ENCODE measurements at regions not wholly inside any gene's neighbourhood (a gene's known extent, or its start where the extent isn't known, plus 50 kb on each side); places are given as distances from the start of the nearest gene placed in this dataset.

- TF ChIP-seq TCF12 (IDR thresholded peaks at IDR 0.05) (no peak), TAF1 (IDR thresholded peaks at IDR 0.05; ENCODE audit: borderline replicate concordance, low read depth, low read length) (no peak), SIN3A (IDR thresholded peaks at IDR 0.05; ENCODE audit: borderline replicate concordance, low read depth, low read length) (no peak), POLR2AphosphoS5 (IDR thresholded peaks at IDR 0.05; ENCODE audit: low read depth, low read length) (no peak), FOXM1 (IDR thresholded peaks at IDR 0.05; ENCODE audit: low read depth) (no peak), FOSL2 (IDR thresholded peaks at IDR 0.05; ENCODE audit: borderline replicate concordance, low read depth) (no peak), EP300 (IDR thresholded peaks at IDR 0.05; ENCODE audit: borderline replicate concordance in 1 of 2, low read depth in 1 of 2, low read length in 1 of 2) (no peak), RAD21 (IDR thresholded peaks at IDR 0.05; ENCODE audit: low read length) (no peak), IRF3 (IDR thresholded peaks at IDR 0.05; ENCODE audit: low read depth, low read length) (no peak), NRF1 (IDR thresholded peaks at IDR 0.05; ENCODE audit: low read depth, low read length) (no peak), EZH2phosphoT487 (IDR thresholded peaks at IDR 0.05; ENCODE audit: borderline replicate concordance, low read depth) (no peak)
- TF ChIP-seq, protein P1, sequence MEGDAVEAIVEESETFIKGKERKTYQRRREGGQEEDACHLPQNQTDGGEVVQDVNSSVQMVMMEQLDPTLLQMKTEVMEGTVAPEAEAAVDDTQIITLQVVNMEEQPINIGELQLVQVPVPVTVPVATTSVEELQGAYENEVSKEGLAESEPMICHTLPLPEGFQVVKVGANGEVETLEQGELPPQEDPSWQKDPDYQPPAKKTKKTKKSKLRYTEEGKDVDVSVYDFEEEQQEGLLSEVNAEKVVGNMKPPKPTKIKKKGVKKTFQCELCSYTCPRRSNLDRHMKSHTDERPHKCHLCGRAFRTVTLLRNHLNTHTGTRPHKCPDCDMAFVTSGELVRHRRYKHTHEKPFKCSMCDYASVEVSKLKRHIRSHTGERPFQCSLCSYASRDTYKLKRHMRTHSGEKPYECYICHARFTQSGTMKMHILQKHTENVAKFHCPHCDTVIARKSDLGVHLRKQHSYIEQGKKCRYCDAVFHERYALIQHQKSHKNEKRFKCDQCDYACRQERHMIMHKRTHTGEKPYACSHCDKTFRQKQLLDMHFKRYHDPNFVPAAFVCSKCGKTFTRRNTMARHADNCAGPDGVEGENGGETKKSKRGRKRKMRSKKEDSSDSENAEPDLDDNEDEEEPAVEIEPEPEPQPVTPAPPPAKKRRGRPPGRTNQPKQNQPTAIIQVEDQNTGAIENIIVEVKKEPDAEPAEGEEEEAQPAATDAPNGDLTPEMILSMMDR (IDR thresholded peaks at IDR 0.05): no peak
- TF ChIP-seq, protein P2, sequence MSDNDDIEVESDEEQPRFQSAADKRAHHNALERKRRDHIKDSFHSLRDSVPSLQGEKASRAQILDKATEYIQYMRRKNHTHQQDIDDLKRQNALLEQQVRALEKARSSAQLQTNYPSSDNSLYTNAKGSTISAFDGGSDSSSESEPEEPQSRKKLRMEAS (IDR thresholded peaks at IDR 0.05; ENCODE audit: low read depth): no peak
- TF ChIP-seq, protein P3, sequence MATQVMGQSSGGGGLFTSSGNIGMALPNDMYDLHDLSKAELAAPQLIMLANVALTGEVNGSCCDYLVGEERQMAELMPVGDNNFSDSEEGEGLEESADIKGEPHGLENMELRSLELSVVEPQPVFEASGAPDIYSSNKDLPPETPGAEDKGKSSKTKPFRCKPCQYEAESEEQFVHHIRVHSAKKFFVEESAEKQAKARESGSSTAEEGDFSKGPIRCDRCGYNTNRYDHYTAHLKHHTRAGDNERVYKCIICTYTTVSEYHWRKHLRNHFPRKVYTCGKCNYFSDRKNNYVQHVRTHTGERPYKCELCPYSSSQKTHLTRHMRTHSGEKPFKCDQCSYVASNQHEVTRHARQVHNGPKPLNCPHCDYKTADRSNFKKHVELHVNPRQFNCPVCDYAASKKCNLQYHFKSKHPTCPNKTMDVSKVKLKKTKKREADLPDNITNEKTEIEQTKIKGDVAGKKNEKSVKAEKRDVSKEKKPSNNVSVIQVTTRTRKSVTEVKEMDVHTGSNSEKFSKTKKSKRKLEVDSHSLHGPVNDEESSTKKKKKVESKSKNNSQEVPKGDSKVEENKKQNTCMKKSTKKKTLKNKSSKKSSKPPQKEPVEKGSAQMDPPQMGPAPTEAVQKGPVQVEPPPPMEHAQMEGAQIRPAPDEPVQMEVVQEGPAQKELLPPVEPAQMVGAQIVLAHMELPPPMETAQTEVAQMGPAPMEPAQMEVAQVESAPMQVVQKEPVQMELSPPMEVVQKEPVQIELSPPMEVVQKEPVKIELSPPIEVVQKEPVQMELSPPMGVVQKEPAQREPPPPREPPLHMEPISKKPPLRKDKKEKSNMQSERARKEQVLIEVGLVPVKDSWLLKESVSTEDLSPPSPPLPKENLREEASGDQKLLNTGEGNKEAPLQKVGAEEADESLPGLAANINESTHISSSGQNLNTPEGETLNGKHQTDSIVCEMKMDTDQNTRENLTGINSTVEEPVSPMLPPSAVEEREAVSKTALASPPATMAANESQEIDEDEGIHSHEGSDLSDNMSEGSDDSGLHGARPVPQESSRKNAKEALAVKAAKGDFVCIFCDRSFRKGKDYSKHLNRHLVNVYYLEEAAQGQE (IDR thresholded peaks at IDR 0.05; ENCODE audit: low read depth, low read length): no peak
Observed at GRCh38 chr18:75139226-75139911, 69.6 kb downstream of the PTGR3 start.

Measured in SK-N-SH (cell line).